Skeletal muscle tissue (tissue), 3 donors: ENCODE measurements at regions not wholly inside any gene's neighbourhood (a gene's known extent, or its start where the extent isn't known, plus 50 kb on each side); places are given as distances from the start of the nearest gene placed in this dataset.
"Not testable (repeated sequence)": the region's sequence is repeated elsewhere in the genome, so short reads cannot be mapped to it uniquely, and the experiment has no call there.

Source experiments
- H3K27ac ChIP-seq: one replicate; pipeline ENCODE4 v1.7.0; 2013; ENCODE audit warnings: mild to moderate bottlenecking, low read depth, low read length, inconsistent platforms
- H3K27me3 ChIP-seq, 3 donors: one replicate each; pipeline ENCODE4 v1.7.0; 2013; ENCODE audit warnings: low read length in 3 of 3; ENCODE audit not compliant: control insufficient read depth in 3 of 3, insufficient read depth in 3 of 3
- H3K36me3 ChIP-seq, 3 donors: one replicate each; pipeline ENCODE4 v1.7.0; 2013; ENCODE audit warnings: low read length in 3 of 3; ENCODE audit not compliant: control insufficient read depth in 3 of 3, insufficient read depth in 3 of 3
- H3K4me1 ChIP-seq, 3 donors: one replicate each; pipeline ENCODE4 v1.7.0; 2013; ENCODE audit warnings: low read length in 3 of 3, mild to moderate bottlenecking in 3 of 3; ENCODE audit not compliant: control insufficient read depth in 3 of 3, insufficient read depth in 3 of 3
- H3K4me3 ChIP-seq, 3 donors: one replicate each; pipeline ENCODE4 v1.7.0; 2013; ENCODE audit warnings: low read length in 3 of 3
- H3K9ac ChIP-seq, 3 donors: one replicate each; pipeline ENCODE4 v1.7.0; 2013; ENCODE audit warnings: low read length in 3 of 3, mild to moderate bottlenecking in 3 of 3, moderate library complexity in 2 of 3, low read depth in 1 of 3
- H3K9me3 ChIP-seq, 3 donors: one replicate each; pipeline ENCODE4 v1.7.0; 2013; ENCODE audit warnings: low read length in 3 of 3; ENCODE audit not compliant: control insufficient read depth in 3 of 3
- donor health status: Osteomylitis.

DNA sequence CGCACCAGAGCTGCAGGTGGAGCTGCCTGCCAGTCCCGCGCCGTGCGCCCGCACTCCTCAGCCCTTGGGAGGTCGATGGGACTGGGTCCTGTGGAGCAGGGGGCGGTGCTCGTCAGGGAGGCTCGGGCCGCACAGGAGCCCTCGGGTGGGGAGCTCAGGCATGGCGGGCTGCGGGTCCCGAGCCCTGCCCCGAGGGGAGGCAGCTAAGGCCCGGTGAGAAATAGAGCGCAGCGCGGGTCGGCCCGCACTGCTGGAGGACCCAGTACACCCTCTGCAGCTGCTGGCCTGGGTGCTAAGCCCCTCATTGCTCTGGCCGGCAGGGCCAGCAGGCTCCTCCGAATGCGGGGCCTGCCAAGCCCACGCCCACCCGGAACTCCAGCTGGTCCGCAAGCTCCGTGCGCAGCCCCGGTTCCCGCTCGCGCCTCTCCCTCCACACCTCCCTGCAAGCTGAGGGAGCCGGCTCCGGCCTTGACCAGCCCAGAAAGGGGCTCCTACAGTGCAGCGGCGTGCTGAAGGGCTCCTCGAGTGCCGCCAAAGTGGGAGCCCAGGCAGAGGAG, 403.7 kb upstream of the KLHL1 start:
- not testable (repeated sequence) for H3K9me3 ChIP-seq, H3K27me3 ChIP-seq, H3K4me1 ChIP-seq, H3K4me3 ChIP-seq, H3K36me3 ChIP-seq, H3K27ac ChIP-seq, H3K9ac ChIP-seq

DNA sequence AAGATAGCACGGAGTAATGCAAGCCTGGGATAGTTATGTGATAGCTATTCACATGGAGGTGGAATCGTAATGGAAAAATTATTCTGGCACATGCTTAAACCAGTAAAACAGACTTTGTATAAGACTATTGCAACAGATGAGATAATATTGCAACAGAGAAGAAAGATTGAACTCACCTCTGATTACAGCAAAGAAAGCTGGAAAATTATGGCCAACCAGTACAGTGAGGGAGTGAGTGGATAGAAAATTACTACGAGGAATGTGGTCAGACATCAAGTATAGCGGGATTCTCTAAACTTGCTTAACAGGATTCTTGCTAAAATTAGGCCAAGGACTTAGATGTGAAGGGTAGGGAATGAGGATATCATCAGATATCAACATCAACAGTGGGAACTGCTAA, 397.6 kb upstream of the KLHL1 start:
- Histone ChIP-seq H3K36me3 (no peaks in the 10 kb centered on the region), H3K27me3 (no peaks in the 10 kb centered on the region), H3K27ac (no peak overlapping the region), H3K4me1 (no peaks in the 10 kb centered on the region), H3K4me3 (no peak overlapping the region), H3K9ac (no peak overlapping the region), H3K9me3 (no peaks in the 10 kb centered on the region)

DNA sequence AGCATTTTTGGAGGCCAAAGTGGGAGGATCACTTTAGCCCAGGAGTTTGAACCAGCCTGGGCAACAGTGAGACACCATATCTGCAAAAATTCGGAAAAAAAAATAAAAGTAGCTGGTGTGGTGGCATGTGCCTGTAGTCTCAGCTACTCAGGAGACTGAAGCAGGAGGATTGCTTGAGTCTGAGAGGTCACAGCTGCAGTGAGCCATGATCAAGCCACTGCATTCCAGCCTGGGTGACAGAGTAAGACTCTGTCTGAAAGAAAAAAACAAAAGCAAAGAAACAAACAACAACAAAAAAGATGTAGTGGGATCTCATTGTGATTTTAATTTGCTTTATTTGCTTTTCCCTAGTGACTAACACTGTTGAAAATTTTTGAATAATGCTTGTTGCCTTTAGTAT, 394.7 kb upstream of the KLHL1 start:
- Histone ChIP-seq H3K9ac (no peak overlapping the region), H3K27ac (no peak overlapping the region), H3K9me3 (no peaks in the 10 kb centered on the region), H3K27me3 (no peaks in the 10 kb centered on the region), H3K4me3 (no peak overlapping the region), H3K36me3 (no peaks in the 10 kb centered on the region), H3K4me1 (no peaks in the 10 kb centered on the region)

DNA sequence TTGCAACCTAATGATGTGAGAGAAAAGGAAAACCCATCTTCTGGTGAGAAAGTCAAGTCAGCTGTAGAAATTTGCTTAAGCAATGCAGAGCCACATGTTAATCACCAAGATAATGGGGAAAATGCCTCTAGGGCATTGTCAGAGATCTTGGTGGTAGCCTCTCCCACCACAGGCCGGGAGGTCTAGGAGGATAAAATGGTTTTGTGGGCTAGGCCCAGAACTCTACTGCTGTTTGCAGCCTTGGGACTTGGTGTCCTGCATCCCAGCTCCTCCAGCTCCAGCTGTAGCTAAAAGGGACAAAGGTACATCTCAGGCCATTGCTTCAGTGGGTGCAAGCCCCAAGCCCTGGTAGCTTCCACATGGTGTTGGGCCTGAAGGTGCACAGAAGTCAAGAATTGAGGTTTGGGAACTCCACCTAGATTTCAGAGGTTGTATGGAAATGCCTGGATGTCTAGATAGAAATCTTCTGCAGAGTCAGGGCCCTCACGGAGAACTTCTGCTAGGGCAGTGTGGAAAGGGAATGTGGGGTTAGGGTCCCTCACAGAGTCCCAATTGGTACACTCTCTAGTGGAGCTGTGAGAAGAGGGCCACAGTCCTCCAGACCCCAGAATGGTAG, 382.2 kb upstream of the KLHL1 start:
- H3K9ac ChIP-seq, result no peak overlapping the region
- H3K27me3 ChIP-seq, result no peaks in the 10 kb centered on the region
- H3K4me3 ChIP-seq, result no peak overlapping the region
- H3K36me3 ChIP-seq, result no peaks in the 10 kb centered on the region
- no peaks in the 10 kb centered on the region for H3K9me3 ChIP-seq
- H3K27ac ChIP-seq, result no peak overlapping the region
- H3K4me1 ChIP-seq, result no peaks in the 10 kb centered on the region

DNA sequence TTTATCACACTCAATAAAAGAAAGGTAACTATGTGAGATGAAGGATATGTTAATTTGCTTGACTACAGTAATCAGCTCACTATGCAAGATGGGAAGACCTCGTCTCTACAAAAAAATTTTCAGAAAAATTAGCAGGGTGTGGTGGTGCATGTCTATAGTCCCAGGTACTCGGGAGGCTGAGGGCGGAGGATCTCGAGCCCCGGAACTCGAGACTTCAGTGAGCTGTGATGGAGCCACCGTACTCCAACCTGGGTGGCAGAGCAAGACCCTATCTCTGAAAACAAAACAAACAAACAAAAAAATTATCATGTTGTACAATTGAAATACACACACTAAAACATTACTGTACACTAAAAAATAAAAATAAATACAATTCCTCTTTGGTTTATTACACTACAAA, 376.7 kb upstream of the KLHL1 start:
- Histone ChIP-seq H3K27me3 (no peaks in the 10 kb centered on the region), H3K9me3 (no peaks in the 10 kb centered on the region), H3K9ac (no peak overlapping the region), H3K4me3 (no peak overlapping the region), H3K4me1 (no peaks in the 10 kb centered on the region), H3K36me3 (no peaks in the 10 kb centered on the region), H3K27ac (no peak overlapping the region)

DNA sequence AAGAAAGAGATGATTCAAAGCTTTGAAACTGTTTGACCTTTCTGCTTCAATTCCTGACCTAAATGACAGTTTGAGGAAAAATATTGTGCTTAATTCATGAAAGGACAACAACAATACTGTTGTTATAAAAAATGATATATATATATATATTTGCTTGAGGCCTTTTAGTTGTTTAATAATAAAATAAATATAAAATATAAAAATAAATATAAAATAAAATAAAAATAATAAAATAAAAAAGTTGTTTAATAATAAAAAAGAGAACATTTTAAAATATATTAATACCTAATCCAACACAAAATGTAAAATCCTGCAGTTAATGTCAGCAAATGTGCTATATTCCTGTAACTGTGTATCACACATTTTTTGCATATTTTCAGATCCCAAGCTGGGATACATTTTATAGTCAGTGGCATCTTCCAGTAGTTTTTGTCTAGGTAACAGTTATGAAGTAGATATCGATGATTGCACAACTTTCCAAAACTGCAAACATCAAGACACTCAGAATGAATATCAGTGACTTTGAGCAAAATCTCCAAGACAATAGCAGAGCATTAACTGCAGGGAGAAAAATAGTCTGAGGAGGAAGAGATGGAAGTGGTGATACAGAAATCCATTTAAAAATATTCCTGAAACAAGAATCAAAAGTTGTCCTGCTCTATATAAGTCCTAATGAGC, 375.5 kb upstream of the KLHL1 start:
- H3K36me3 ChIP-seq, result no peaks in the 10 kb centered on the region
- no peak overlapping the region for H3K4me3 ChIP-seq
- H3K27me3 ChIP-seq, result no peaks in the 10 kb centered on the region
- no peak overlapping the region for H3K27ac ChIP-seq
- no peak overlapping the region for H3K9ac ChIP-seq
- no peaks in the 10 kb centered on the region for H3K9me3 ChIP-seq
- no peaks in the 10 kb centered on the region for H3K4me1 ChIP-seq

DNA sequence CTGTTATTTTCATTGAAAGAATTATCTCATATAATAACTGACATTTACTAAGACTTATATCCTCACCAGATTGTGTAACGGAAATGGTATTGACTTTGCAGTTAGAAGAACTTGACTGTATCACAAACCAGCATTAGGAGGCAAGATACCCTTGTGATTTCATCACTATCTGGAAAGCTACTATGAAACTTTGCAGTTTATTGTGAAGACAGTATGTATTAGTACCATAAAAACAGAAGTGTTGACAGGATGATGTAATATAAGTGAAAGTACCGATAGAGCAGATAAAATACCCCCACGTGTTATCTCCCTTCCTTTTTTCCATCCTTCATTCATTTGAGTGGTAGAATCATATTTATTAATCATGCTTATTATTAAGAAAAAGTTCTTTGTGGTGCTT, 365.7 kb upstream of the KLHL1 start:
- no peaks in the 10 kb centered on the region for H3K4me1 ChIP-seq

DNA sequence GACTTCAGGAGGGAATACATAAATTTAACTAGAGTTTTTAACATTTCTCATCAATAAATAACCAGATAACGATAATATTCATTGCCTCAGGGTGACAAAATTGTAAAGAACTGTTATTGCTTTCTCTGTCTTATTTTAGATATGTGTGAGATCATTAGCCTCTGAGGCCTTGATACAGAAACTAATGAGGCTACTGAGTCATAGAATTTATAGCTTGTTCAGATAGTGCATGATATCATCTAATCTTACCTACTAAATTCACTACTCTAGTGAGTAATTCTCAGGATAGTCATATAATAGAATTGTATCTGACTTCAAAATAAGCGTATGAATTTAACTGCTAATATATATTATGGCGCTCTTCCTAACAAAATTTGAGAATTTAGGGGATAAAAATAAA, 360.8 kb upstream of the KLHL1 start:
- H3K4me1 ChIP-seq, result no peaks in the 10 kb centered on the region
- no peak overlapping the region for H3K9ac ChIP-seq
- H3K27me3 ChIP-seq, result no peaks in the 10 kb centered on the region
- no peak overlapping the region for H3K4me3 ChIP-seq
- H3K9me3 ChIP-seq, result no peaks in the 10 kb centered on the region
- H3K27ac ChIP-seq, result no peak overlapping the region
- H3K36me3 ChIP-seq, result no peaks in the 10 kb centered on the region

More for the DNA sequence above, 365.7 kb upstream of the KLHL1 start:
- Histone ChIP-seq H3K9ac (no peak overlapping the region), H3K27ac (no peak overlapping the region), H3K27me3 (no peaks in the 10 kb centered on the region), H3K4me3 (no peak overlapping the region), H3K9me3 (no peaks in the 10 kb centered on the region), H3K36me3 (no peaks in the 10 kb centered on the region)

DNA sequence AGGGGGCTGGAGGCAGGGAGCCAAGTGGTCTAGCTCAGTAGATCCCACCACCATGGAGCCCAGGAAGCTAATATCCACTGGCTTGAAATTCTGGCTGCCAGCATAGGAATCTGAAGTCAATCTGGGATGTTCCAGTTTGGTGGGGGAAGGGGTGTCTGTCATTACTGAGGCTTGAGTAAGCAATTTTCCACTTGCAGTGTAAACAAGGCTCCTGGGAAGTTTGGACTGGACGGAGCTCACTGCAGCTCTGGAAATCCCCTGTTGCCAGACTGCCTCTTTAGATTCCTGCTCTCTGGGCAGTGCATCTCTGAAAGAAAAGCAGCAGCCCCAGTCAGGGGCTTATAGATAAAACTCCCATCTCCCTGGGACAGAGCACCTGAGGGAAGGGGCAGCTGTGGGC, 349.2 kb upstream of the KLHL1 start:
- Histone ChIP-seq H3K4me3 (no peak overlapping the region), H3K9me3 (no peaks in the 10 kb centered on the region), H3K36me3 (no peaks in the 10 kb centered on the region), H3K27ac (no peak overlapping the region), H3K9ac (no peak overlapping the region), H3K27me3 (no peaks in the 10 kb centered on the region), H3K4me1 (no peaks in the 10 kb centered on the region)

DNA sequence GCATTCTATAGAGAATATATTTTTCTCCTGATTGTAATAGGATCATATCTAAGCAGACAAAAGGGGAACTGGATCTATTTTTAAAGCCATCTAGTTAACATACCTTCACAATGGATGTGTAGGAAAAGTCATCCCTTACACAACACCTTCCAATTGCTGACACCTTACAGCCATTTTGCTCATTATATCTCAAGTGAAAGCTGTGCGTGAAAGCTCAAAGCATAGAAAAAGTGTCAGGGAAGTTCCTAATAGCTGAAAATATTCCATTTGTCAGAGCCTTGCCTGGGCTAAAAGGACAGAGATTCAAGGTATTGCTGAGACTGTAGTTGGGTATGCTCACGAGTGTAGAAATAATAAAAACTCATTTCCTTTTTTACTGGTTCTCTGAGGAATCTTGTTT, 340.6 kb upstream of the KLHL1 start:
- no peak overlapping the region for H3K27ac ChIP-seq
- H3K36me3 ChIP-seq, result no peaks in the 10 kb centered on the region
- H3K27me3 ChIP-seq, result no peaks in the 10 kb centered on the region
- H3K9me3 ChIP-seq, result no peaks in the 10 kb centered on the region
- H3K9ac ChIP-seq, result no peak overlapping the region
- no peak overlapping the region for H3K4me3 ChIP-seq
- H3K4me1 ChIP-seq, result no peaks in the 10 kb centered on the region
